HepG2 (cell line): ENCODE measurements at regions not wholly inside any gene's neighbourhood (a gene's known extent, or its start where the extent isn't known, plus 50 kb on each side); places are given as distances from the start of the nearest gene placed in this dataset.

ENCODE experiments used
- BHLHE40 ChIP-seq: IDR thresholded peaks from 2 replicates; pipeline ENCODE4 v1.6.1; 2011; ENCODE audit warnings: low read length, improper control_type of control experiment
- CEBPB ChIP-seq: IDR thresholded peaks from 2 replicates; pipeline ENCODE4 v1.6.1; 2011; ENCODE audit warnings: low read depth, low read length, improper control_type of control experiment, borderline replicate concordance
- EP300 ChIP-seq, 3 experiments: sonication (generic) in 1 of 3; formaldehyde crosslinking in 1 of 3; IDR thresholded peaks; 2 replicates each; pipeline versions ENCODE4 v1.5.1 to v1.6.1; 2011 to 2020; ENCODE audit warnings: low read depth in 2 of 3, low read length in 2 of 3, borderline replicate concordance in 1 of 3, improper control_type of control experiment in 1 of 3, mild to moderate bottlenecking in 1 of 3, missing genetic modification reagents in 1 of 3, moderate library complexity in 1 of 3
- ETV6 ChIP-seq: sonication (generic); formaldehyde crosslinking; conservative IDR thresholded peaks from 2 replicates; pipeline ENCODE4 v1.4.0; 2020; ENCODE audit warnings: missing genetic modification reagents
- FOXA1 ChIP-seq, 2 experiments: fragments of 450-650 bp in 1 of 2; sonication (generic) in 1 of 2; formaldehyde crosslinking in 1 of 2; IDR thresholded peaks; 2 replicates each; pipeline versions ENCODE4 v1.4.0 to v1.6.1; 2016 to 2020; ENCODE audit warnings: missing genetic modification reagents in 1 of 2
- JUND ChIP-seq: sonication (generic); formaldehyde crosslinking; IDR thresholded peaks from 2 replicates; pipeline ENCODE4 v1.8.0; 2022; ENCODE audit warnings: mild to moderate bottlenecking, missing genetic modification reagents
- KAT7 ChIP-seq: IDR thresholded peaks from 2 replicates; pipeline ENCODE4 v1.6.1; 2018; ENCODE audit warnings: borderline replicate concordance, missing compliant biosample characterization
- KDM1A ChIP-seq: IDR thresholded peaks from 2 replicates; pipeline ENCODE4 v1.6.1; 2016; ENCODE audit warnings: missing compliant biosample characterization
- PRDM15 ChIP-seq: sonication (generic); formaldehyde crosslinking; IDR thresholded peaks from 2 replicates; pipeline ENCODE4 v1.4.0; 2020; ENCODE audit warnings: missing genetic modification reagents
- ZFP37 ChIP-seq: sonication (generic); formaldehyde crosslinking; IDR thresholded peaks from 2 replicates; pipeline ENCODE4 v1.4.0; 2020; ENCODE audit warnings: missing genetic modification reagents, borderline replicate concordance

GRCh38 chr2:67289921-67290371 lies 107.2 kb upstream of the ETAA1 start:
- TF ChIP-seq ZFP37 (CRISPR knock-in tag) (no peak), FOXA1 (IDR thresholded peaks at IDR 0.05) (no peak), FOXA1 (CRISPR knock-in tag; IDR thresholded peaks at IDR 0.05) (no peak), PRDM15 (no peak), KAT7 (CRISPR knock-in tag) (no peak), BHLHE40 (no peak), EP300 (IDR thresholded peaks at IDR 0.05; ENCODE audit: low read depth in 2 of 2, low read length in 2 of 2) (no peak), EP300 (CRISPR knock-in tag; IDR thresholded peaks at IDR 0.05; ENCODE audit: borderline replicate concordance) (no peak), JUND (CRISPR knock-in tag) (no peak), ETV6 (no peak), KDM1A (no peak), CEBPB (no peak)
